GM08714 (cell line): ENCODE measurements at regions not wholly inside any gene's neighbourhood (a gene's known extent, or its start where the extent isn't known, plus 50 kb on each side); places are given as distances from the start of the nearest gene placed in this dataset.
"Not testable (repeated sequence)": the region's sequence is repeated elsewhere in the genome, so short reads cannot be mapped to it uniquely, and the experiment has no call there.

Experiments used
- H3K4me3 ChIP-seq: fragments of 200-500 bp; sonication (Bioruptor generic); 2 replicates; pipeline ENCODE4 v1.5.1; 2014; ENCODE audit warnings: mild to moderate bottlenecking, low read length, inconsistent platforms
- ZNF274 ChIP-seq: IDR thresholded peaks from 2 replicates; pipeline ENCODE4 v1.6.1; 2012; ENCODE audit warnings: mild to moderate bottlenecking, low read depth, low read length

DNA sequence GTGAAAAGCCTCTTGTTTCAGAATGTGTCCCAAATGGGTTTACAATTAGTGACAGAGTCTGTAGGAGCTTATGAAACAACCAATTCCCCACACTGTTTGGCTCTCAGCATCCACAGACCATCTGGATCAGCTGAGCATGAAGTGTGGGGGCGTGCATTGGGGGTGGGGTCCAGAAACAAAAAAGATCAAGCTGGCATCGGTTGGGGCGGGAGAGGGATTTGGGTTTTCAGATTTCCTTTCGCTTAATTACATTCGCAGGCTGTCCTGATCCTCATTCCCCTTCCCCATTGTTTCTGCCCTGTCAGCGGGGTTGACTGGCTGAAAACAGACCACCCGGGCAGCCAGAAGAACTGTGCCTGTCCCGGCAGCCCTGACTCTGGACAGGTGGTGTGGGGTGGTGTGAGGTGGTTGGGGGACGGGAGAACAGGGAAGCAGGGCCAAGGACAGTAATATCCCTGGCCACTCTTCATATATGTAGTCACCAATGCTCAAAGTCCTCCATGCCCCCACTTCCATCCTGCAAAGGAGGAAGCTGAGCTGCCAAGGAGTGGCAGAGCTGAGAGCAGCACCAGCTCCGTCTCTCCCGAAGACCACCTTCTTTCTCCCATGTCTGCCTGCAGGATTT is 92.0 kb downstream of the IER5 start:
- H3K4me3 ChIP-seq = no peak overlapping the region
- no peak for TF ChIP-seq ZNF274

DNA sequence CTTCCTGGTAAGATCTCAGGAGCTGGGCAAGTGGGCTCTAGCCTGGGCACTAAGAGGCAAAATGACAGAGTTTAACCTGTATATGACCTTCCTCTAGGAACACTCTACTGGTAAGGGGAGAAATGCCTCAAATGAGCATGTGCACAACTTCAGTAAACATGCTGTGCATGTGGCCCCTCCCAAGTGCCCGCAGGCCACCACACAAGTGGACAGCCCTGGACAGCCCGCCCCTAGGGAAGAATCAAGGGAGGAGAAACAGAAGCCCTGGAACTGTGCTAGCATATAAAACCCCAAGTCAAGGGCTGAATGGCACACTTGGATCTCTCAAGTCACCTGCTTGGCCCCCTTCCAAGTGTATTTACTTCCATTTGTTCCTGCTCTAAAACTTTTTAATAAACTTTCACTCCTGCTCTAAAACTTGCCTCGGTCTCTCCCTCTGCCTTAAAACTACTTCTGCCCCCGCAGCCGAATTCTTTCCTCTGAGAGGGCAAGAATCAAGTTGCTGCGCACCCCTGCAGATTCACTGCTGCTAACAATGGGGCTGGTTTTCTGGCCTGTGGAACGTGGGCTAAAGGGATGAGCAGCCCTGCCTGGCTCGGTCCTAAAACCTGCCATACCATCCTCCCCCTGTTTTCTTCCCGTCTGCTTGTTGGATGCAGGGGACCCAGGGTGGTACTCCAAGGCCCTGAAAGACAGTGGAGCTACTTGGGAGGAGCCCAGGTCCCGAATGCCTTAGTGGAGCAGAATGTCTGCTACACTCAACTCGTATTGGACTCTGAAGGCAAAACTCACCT is 93.5 kb downstream of the IER5 start:
- no peak for TF ChIP-seq ZNF274
- H3K4me3 ChIP-seq = no peak overlapping the region

DNA sequence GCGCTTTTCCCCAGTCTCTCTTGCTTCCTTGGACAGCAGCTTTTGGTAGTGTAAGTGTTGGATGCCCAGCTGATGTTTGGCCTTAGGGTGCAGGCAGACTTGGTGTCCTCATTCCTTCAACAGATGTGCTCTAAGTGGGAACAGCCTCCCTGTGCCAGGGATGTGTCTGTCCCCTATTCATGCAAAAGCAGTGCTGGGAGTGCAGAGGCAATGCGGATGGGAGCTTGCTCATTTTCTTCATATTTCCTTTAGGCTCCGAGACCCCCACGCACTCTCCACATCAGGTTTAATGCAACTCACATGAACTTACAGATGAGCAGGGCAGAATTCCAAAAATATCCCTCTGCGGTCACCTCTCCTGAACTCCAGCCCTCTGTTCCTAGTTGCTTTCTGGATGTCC is 96.1 kb downstream of the IER5 start:
- no peak for TF ChIP-seq ZNF274
- no peak overlapping the region for H3K4me3 ChIP-seq

DNA sequence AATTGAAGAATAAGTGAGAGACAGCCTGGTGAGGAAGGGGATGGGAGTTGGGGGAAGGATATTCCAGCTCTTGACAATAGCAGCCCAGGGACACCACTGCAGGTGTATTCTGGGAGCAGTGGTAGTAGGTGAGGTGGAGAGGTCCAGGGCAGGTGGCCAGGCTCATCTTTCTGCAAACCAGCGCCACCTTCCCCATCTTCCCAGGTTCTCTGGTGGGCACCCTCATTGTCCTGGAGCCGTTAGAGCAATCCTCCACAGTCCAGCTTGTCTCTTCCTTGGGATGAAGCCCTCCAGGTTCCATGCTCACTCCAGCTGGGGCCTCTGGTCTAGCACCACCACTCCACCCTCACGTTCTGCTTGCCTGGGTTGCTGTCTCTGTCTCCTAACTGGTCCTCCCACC is 97.0 kb downstream of the IER5 start:
- no peak for TF ChIP-seq ZNF274

DNA sequence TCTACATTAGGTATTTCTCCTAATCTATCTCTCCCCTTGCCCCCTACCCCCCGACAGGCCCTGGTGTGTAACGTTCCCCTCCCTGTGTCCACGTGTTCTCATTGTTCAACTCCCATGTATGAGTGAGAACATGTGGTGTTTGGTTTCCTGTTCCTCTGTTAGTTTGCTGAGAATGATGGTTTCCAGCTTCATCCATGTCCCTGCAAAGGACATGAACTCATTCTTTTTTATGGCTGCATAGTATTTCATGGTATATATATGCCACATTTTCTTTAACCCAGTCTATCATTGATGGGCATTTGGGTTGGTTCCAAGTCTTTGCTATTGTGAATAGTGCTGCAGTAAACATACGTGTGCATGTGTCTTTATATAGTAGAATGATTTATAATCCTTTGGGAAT is 97.6 kb downstream of the IER5 start:
- H3K4me3 ChIP-seq = not testable (repeated sequence)

More for the DNA sequence above, 97.0 kb downstream of the IER5 start:
- no peak overlapping the region for H3K4me3 ChIP-seq

DNA sequence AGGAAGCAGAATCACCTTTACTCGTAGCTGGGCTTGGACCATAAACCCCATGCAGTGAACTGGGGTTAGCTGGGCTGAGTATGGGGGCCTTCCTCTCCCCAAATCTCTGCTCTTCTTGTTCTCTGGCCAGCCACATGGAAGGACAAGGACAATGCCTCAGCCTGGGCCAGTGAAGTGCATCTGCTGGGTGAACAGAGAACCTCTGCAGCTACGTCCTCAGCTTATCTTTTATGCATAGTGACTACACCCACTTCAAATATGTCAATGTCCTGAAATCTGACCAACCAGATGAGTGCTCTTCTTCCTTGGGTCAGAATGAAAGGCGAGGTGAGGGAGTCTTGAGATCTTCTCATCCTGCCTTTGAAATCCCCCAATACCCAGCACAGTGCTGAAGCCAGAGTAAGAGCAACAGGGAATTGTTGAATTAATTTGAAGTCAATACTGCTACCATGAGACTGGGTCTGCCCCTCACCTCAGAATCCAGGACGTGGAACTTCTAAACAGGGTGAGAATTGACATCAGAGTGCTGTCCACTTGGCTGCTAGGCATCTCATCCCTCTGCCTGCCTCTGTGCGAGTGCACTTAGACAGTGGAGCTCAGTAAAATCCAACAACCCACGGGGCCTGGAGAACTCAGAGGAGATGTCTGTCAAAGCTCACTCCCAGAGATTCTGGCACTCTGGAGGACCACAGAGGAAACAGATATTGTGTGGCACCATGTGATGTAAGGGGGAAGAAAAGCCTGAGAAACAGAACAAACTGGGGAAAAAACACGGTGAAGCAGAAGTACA is 99.0 kb downstream of the IER5 start:
- TF ChIP-seq ZNF274 = no peak
- H3K4me3 ChIP-seq = no peak overlapping the region

DNA sequence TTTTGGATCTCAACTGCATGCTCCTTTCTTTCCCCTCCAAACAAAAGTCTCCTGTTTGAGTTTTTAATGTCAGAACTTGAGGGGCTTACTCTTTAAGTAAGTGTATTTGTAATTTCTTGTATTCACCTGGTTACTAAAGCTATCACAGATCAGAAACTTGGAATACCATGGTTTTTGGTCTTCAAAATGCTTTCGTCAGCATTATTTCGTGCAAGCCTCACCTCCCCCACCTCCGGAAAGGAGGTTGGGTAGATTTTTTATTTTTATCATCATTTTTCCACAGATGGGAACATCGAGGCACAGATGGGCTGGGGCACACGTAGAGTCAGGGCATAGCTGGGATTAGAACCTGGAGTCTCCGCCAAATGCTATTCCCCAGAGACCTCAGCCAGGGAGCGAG is 100.7 kb downstream of the IER5 start:
- TF ChIP-seq ZNF274 = no peak

DNA sequence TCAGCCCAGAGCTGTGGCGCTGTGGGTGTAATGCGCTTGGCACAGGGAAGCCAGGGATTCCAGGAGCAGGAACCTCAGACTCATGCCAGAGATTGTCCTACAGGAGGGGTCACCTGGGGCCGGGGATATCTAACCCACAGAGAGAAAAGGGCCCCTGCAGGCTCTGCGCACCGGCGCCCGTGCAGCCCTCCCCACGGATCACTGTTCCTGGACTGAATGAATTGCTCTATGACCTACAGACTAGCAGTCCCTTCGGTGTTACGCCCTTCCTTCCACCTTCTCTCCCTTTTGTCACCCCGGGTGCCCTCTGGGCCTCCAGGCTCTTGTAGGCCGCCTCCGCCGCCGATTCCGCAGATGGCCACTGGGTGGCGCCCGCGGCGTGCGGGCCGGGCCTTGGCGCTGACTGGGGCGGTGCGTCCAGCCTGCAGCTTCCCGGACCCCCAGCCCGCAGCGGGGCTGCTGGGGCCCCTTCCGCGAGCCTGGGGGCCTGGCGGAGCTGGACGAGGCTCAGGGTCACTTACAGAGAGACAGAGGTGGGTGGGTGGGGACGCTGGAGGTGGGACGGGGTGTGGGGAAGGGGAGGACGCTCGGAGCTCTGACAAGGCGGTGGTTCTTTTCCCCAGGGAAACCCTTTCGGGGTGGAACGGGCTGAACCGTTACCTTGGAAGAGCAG is 101.3 kb downstream of the IER5 start:
- no peak for TF ChIP-seq ZNF274
- no peak overlapping the region for H3K4me3 ChIP-seq

More for the DNA sequence above, 100.7 kb downstream of the IER5 start:
- H3K4me3 ChIP-seq = no peak overlapping the region

DNA sequence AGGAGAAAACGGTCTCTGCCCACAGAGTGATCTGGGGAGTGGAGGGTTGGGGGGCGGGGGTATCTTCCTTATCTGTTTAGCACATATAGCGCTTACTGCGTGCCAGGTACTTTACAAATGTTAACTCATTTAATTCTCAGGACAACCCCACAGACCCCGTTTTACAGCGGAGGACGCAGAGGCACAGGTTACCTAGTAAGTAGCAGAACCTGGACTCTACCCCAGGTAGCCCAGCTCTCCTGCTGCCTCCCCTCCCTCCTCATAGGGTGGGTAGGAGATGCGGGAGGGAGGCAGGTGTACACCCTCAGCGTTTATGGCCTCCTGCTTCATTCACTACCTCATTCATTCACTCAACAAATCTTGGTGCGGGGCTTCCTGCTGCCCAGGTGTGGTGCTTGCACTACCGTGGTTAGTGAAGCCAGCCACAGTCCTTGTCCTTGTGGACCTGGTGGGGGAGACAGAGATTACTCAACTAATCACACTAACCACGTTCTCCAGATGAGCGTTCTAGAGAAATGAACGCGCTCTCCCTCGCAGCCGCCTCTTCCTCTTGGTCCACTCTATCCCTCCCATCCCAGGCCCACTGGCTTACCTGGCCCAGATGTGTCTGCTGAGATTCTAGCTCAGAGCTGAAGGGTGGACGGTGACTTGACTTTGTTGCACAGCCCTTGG is 102.0 kb downstream of the IER5 start:
- no peak for TF ChIP-seq ZNF274
- no peak overlapping the region for H3K4me3 ChIP-seq

DNA sequence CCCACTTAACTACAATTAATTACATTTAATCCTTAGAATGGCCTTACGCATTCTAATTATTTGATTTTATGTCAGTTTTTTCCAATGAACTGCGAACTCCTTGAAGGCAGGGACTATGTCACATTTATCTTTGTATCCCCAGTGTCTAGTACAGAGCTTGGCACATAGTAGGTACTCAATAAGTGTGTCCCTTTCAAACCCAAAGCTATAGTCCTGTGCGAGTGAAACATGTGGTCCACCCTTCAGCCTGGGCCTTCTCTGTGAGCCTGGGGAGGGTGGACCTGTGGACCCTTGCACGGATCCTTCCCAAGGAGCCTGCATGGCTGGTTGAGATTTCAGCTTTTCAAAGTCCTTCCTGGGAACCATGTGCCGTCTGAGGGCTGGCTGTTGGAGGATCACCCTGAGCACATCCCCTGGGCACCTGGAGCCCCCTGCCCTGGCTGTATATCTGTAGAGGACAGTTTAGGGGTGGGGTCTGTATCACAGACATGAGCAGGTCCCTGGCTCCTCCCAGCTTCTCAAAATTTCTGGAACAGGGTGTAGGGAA is 103.1 kb downstream of the IER5 start:
- no peak for TF ChIP-seq ZNF274
- no peak overlapping the region for H3K4me3 ChIP-seq

DNA sequence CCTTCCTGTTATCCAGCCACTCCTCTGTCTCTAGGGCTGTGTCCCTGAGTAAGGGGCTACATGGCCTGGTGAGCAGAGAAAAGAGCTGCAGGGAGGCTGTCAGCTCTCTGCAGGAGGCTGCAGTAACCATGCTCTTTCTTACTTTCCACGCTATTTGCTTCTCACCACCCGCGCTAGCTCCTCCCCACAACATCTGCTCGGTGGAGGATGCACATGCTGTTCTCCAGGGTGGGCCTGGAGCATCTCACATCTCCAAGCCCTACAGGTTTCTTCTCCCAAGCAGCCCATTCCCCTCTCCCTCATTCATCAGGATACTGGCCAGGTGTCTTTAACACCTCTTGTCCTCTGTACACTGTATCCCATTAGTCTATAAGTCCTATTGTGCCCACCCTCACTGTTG is 103.8 kb downstream of the IER5 start:
- no peak for TF ChIP-seq ZNF274
- no peak overlapping the region for H3K4me3 ChIP-seq

DNA sequence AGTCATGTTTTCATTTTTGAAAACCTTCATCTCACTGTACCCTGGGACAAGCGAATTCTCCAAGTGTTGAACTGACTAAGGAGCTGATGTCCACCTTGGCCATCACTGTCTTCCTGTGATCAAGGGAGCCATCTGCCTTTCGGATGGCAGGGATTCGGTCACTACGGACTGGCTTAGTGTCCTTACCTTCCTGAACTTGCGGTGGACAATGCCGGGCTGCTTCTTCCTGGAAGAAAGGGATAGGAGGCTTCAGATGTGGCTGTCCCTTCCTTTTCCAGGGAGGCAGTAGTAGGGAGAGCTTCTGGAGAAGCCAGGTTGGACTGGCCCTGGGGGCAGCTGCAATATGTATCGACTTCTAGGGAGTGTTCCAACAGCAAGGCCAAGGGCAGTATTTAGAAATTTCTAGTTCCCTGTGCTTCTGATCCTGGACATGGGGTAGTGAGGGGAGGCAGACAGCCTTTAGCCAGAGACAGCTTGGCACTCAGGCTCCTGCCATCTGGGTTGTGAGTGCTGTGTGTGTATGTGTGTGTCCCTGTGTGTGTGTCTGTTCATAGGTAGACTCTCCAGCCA is 114.6 kb downstream of the IER5 start:
- H3K4me3 ChIP-seq = no peak overlapping the region
- no peak for TF ChIP-seq ZNF274

DNA sequence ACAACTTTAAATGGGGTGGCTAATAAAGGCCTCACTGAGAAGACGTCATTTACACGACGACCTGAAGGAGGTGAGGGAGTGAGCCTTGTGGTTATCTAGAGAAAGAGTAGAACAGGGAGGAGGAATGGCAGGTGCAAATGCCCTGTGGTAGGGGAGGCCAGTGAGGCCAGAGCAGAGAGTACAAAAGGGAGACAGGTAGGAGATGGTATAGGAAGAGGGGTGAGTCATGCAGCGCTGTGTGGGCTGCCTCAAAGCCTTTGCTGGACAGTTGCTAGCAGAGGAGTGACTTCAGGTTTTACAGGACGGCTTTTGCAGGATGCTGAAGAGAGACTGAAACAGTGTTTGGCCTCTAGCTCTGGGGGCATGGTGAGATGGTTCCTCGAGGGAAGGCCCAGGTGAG is 116.0 kb downstream of the IER5 start:
- no peak for TF ChIP-seq ZNF274

More for the DNA sequence above, 116.0 kb downstream of the IER5 start:
- no peak overlapping the region for H3K4me3 ChIP-seq
